GM19452 (cell line): ENCODE measurements at regions not wholly inside any gene's neighbourhood (a gene's known extent, or its start where the extent isn't known, plus 50 kb on each side); places are given as distances from the start of the nearest gene placed in this dataset.
A peak's percentile ranks its signal among the peaks of the same experiment; 100 is the strongest.

Experiments used
- ATAC-seq: cut with Tn5 transposase; IDR thresholded peaks from one replicate; pipeline ENCODE4 v1.9.1; 2021; ENCODE audit not compliant: unreplicated experiment

- no peak for ATAC-seq
Observed at GRCh38 chr6:90970672-90971071, 383.8 kb upstream of the MAP3K7 start.

- ATAC-seq: no peak
Observed at GRCh38 chr6:90967471-90967870, 380.6 kb upstream of the MAP3K7 start.

GRCh38 chr6:90960324-90960723 lies 373.5 kb upstream of the MAP3K7 start:
- no peak for ATAC-seq

- no peak for ATAC-seq
Observed at GRCh38 chr6:90955246-90955645, 368.4 kb upstream of the MAP3K7 start.

- ATAC-seq: no peak
Observed at GRCh38 chr6:90953405-90954161, 366.7 kb upstream of the MAP3K7 start.

- no peak for ATAC-seq
Observed at GRCh38 chr6:90952176-90952575, 365.3 kb upstream of the MAP3K7 start.

GRCh38 chr6:90948540-90948939 lies 361.7 kb upstream of the MAP3K7 start:
- no peak for ATAC-seq

- no peak for ATAC-seq
Observed at GRCh38 chr6:90947184-90948064, 360.6 kb upstream of the MAP3K7 start.

GRCh38 chr6:90941885-90942284 lies 355.0 kb upstream of the MAP3K7 start:
- ATAC-seq: no peak

GRCh38 chr6:90940812-90941481 lies 354.1 kb upstream of the MAP3K7 start:
- ATAC-seq: peak; percentile 97

- no peak for ATAC-seq
Observed at GRCh38 chr6:90939906-90940305, 353.0 kb upstream of the MAP3K7 start.

- no peak for ATAC-seq
Observed at GRCh38 chr6:90938122-90938521, 351.2 kb upstream of the MAP3K7 start.

GRCh38 chr6:90936286-90936685 lies 349.4 kb upstream of the MAP3K7 start:
- no peak for ATAC-seq

- ATAC-seq: no peak
Observed at GRCh38 chr6:90934966-90935365, 348.1 kb upstream of the MAP3K7 start.

- no peak for ATAC-seq
Observed at GRCh38 chr6:90934081-90934480, 347.2 kb upstream of the MAP3K7 start.

GRCh38 chr6:90932351-90932750 lies 345.5 kb upstream of the MAP3K7 start:
- ATAC-seq: no peak

GRCh38 chr6:90928051-90928450 lies 341.2 kb upstream of the MAP3K7 start:
- no peak for ATAC-seq

GRCh38 chr6:90925726-90926125 lies 338.9 kb upstream of the MAP3K7 start:
- ATAC-seq: no peak

GRCh38 chr6:90922325-90922724 lies 335.5 kb upstream of the MAP3K7 start:
- ATAC-seq: no peak

- ATAC-seq: no peak
Observed at GRCh38 chr6:90918361-90918760, 331.5 kb upstream of the MAP3K7 start.

GRCh38 chr6:90917376-90917775 lies 330.5 kb upstream of the MAP3K7 start:
- no peak for ATAC-seq

GRCh38 chr6:90916968-90917367 lies 330.1 kb upstream of the MAP3K7 start:
- no peak for ATAC-seq
